GM06990 (cell line): ENCODE measurements at regions not wholly inside any gene's neighbourhood (a gene's known extent, or its start where the extent isn't known, plus 50 kb on each side); places are given as distances from the start of the nearest gene placed in this dataset.

Experiments used
- DNase-seq: peaks from one replicate; pipeline ENCODE4 v3.0.0-alpha.2; 2011; ENCODE audit not compliant: insufficient read length; ENCODE audit errors: extremely low read depth
- H3K27me3 ChIP-seq: replicated peaks from 2 replicates; pipeline ENCODE4 v1.6.0; 2011; ENCODE audit warnings: low read length; ENCODE audit not compliant: control insufficient read depth, insufficient read depth
- H3K36me3 ChIP-seq: 2 replicates; pipeline ENCODE4 v1.5.1; 2011; ENCODE audit warnings: low read length; ENCODE audit not compliant: control insufficient read depth, insufficient read depth
- H3K4me3 ChIP-seq: replicated peaks from 2 replicates; pipeline ENCODE4 v1.5.1; 2011; ENCODE audit warnings: low read depth, mild to moderate bottlenecking, control low read depth, low read length
- TF ChIP-seq, protein P1 (sequence below): IDR thresholded peaks from 2 replicates; pipeline ENCODE4 v1.5.1; 2011; ENCODE audit warnings: low read length, control low read depth, mild to moderate bottlenecking, inconsistent platforms; ENCODE audit not compliant: insufficient read depth, poor library complexity, severe bottlenecking

DNA sequence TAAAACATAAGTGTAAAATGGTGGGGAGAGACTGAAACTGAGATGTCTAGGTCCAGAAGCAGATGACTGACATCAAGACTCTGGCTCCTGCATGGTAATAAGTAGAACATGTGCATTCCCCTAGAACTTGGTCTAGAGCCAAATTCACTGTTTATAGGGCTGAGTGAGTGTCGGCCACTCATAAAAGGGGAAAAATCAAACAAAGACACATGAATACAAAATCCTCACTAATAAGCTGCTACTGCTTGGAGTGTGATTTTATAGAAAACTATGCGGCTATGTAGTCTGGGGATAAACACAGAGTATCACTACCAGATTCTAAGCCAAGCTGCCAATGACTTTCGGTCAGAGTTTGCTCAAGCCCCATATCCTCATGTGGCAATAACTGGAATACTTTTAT is 1080.8 kb upstream of the DDX18 start:
- Histone ChIP-seq H3K36me3 (no peaks in the 10 kb centered on the region), H3K27me3 (no peaks in the 10 kb centered on the region), H3K4me3 (no peak overlapping the region)
- no peak for DNase-seq
- TF ChIP-seq, protein P1, sequence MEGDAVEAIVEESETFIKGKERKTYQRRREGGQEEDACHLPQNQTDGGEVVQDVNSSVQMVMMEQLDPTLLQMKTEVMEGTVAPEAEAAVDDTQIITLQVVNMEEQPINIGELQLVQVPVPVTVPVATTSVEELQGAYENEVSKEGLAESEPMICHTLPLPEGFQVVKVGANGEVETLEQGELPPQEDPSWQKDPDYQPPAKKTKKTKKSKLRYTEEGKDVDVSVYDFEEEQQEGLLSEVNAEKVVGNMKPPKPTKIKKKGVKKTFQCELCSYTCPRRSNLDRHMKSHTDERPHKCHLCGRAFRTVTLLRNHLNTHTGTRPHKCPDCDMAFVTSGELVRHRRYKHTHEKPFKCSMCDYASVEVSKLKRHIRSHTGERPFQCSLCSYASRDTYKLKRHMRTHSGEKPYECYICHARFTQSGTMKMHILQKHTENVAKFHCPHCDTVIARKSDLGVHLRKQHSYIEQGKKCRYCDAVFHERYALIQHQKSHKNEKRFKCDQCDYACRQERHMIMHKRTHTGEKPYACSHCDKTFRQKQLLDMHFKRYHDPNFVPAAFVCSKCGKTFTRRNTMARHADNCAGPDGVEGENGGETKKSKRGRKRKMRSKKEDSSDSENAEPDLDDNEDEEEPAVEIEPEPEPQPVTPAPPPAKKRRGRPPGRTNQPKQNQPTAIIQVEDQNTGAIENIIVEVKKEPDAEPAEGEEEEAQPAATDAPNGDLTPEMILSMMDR: no peak

DNA sequence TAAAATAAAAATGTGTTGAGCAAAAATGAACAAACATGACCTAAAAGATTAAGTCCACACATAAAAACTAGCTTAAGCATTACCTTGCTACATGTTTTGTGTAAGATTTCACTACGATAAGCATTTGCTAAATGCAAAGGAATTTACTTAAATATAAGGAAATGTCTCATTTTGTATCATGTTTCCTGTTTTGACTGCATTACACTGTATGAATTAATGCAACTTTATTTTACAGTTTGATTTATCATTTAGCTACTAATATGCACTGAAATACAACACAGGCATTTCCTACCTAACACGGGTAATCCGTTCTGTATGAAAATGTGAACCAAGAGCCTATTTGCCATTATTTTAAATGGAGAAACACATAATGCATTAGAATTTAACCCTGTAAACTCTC is 1076.5 kb upstream of the DDX18 start:
- no peak for DNase-seq
- no peaks in the 10 kb centered on the region for H3K27me3 ChIP-seq
- TF ChIP-seq, protein P1: no peak
- no peaks in the 10 kb centered on the region for H3K36me3 ChIP-seq
- H3K4me3 ChIP-seq: no peak overlapping the region

DNA sequence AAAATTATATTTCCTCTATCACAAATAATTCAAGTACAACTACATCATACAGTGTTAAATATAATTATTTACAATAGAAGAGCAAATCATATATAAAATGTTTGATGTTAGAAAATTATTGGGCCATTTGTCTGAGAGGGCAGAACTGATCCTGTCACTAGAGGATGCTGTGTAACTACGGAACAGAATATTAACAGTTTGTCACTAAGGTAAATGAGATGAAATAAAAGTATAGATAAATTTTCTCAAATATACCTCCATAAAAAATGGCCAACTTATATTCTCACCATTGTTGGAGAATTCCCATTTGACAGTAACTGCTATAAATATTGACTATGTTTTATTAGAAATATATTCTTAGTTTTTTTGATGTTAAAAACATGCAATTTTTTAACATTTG is 1067.4 kb upstream of the DDX18 start:
- Histone ChIP-seq H3K36me3 (no peaks in the 10 kb centered on the region), H3K27me3 (no peaks in the 10 kb centered on the region), H3K4me3 (no peak overlapping the region)
- TF ChIP-seq, protein P1: no peak
- DNase-seq: no peak

DNA sequence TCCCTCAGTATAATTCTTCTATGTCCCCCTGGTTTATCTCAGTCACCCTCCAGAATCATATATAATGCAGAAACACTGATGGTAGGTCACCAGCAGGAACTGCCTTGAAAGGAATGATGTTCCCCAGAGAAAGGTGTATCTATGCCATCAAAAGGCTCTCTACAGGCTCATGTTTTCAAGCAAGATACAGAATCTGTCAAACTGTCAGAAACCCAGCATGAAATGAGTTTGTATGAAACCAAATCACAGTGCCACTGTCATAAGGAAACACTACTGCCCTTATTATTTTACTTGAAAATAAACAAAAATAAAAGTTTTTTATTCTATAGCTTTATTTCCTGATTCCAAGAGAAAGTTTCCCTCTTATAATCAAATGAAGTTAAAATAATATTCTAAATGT is 1064.5 kb upstream of the DDX18 start:
- no peak for DNase-seq
- H3K4me3 ChIP-seq: no peak overlapping the region
- H3K27me3 ChIP-seq: no peaks in the 10 kb centered on the region

DNA sequence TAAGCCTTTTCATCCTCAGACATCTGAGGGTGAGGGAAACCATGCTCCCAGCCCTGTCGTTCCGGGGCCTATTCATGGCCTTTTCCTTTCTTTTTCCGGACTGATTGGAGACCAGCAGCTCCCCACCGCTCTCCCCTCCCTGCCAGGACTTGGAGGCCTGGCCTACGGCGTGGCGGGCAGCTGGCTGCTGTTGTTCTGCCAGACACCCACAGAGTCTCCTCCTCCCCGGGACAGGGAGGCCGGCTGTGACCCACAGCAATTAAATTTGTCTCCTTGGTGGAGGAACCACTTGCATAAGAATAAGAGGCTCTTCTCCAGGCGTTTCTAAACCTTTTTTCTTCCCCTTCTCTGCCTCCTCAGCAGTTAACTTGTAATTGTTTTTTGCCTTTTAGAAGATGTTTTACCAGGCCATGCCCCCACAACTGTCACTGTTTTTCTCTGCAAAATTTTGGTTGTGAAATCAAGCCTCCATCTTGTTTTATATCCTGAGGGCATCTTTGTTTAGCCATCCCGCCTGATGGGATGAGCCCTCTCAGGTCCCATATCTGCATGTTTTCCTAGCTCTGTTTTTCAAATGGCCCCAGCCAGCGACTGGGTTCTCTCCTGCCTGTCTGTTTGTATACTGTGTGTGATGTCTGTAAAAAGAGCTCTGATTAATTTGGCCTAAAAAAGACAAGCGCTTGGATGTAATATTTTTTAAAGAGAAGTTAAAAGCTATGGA is 1060.0 kb upstream of the DDX18 start:
- H3K36me3 ChIP-seq: no peaks in the 10 kb centered on the region
- TF ChIP-seq, protein P1: no peak
- DNase-seq: no peak
- no peaks in the 10 kb centered on the region for H3K27me3 ChIP-seq
- no peak overlapping the region for H3K4me3 ChIP-seq

More for the DNA sequence above, 1064.5 kb upstream of the DDX18 start:
- TF ChIP-seq, protein P1: no peak
- H3K36me3 ChIP-seq: no peaks in the 10 kb centered on the region

DNA sequence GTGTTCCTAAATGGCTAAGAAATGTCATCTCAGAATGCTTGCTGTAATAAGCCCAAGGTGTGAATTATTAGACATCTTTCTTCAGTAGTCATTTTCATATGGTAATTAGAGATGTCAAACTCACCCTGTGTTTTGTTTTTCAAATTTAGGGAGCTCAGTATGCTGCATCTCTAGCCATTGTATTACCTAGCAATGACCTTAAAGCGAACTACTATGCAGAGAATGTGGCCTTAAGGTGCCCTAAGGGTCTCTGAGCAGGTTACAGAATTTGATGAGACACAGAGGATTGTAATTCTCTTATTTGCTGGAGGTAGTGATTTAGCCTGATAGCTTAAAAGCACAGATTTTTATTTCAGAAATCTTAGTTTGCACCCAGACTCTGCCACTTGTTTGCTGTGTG is 1052.6 kb upstream of the DDX18 start:
- no peaks in the 10 kb centered on the region for H3K27me3 ChIP-seq
- no peak overlapping the region for H3K4me3 ChIP-seq
- TF ChIP-seq, protein P1: no peak
- H3K36me3 ChIP-seq: no peaks in the 10 kb centered on the region
- no peak for DNase-seq
